A673 (cell line): ENCODE measurements at regions not wholly inside any gene's neighbourhood (a gene's known extent, or its start where the extent isn't known, plus 50 kb on each side); places are given as distances from the start of the nearest gene placed in this dataset.

Experiments
- CTCF ChIP-seq: fragments of 300-800, 200-600 bp; sonication (generic); conservative IDR thresholded peaks from 2 replicates; pipeline ENCODE4 v1.5.1; 2017; ENCODE audit warnings: low read depth, mild to moderate bottlenecking, antibody characterized with exemption, low read length, moderate library complexity, mixed read lengths
- EZH2 ChIP-seq: fragments of 200-600 bp; sonication (generic); IDR thresholded peaks from 2 replicates; pipeline ENCODE4 v1.6.1; 2017; ENCODE audit warnings: borderline replicate concordance, low read depth, mild to moderate bottlenecking, mixed read lengths, antibody characterized with exemption, low read length; ENCODE audit not compliant: poor library complexity, severe bottlenecking

- no peak for TF ChIP-seq CTCF
- TF ChIP-seq EZH2: no peak
Observed at GRCh38 chr2:167510071-167510759, 621.9 kb downstream of the XIRP2 start.
